Amniotic epithelial cell (primary cell): ENCODE measurements at regions not wholly inside any gene's neighbourhood (a gene's known extent, or its start where the extent isn't known, plus 50 kb on each side); places are given as distances from the start of the nearest gene placed in this dataset.

ENCODE experiments used
- DNase-seq: peaks from one replicate; pipeline ENCODE4 v3.0.0-alpha.2; 2010; ENCODE audit warnings: low read depth

DNA sequence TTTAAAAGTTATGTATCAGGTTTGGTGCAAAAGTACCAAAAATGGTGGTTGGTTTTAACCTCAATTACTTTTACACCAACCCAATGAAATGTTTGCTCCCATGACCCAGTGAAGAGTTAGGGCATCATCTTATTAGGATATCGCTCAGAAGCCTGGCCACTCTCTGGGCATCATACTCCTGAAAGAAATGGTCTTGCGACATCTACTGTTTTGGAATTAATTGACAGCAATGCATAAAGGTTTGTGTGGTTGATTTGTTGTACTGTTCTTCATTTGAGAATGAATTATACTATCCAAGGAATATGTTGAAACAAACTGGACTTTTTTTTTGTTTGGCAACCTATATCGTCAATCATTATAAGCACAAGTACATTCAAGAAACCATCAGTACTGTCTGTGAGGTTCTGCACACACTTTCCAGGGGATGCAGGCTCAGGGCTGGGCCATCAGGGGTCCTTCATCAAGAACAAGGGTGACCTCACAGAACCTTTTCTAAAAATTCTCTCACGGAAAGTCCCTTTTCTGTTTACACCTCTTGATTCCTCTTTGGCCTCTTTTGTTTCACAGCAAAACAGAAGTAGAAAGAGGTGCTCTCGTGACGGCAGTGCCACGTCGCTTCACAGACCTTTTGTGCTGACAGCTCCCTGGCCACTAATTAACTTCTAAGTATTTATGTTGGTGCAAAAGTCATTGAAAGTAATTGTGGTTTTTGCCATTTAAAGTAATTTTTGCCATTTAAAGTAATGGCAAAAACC lies 117.2 kb upstream of the KLF6 start:
- DNase-seq = peak; percentile 21

DNA sequence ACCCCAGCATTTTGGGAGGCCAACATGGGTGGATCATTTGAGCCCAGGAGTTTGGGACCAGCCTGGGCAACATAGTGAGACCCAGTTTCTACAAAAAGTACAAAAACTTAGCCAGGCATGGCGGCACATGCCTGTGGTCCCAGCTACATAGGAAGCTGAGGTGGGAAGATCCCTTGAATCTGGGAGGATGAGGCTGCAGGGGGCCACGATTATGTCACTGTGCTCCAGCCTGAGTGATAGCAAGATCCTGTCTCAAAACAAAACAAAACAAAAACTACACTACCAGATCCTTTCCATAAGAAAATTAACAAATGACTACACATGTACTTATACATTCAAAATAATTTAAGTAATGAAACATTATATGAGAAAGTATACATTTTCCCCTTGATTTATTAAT lies 116.4 kb upstream of the KLF6 start:
- DNase-seq = no peak

DNA sequence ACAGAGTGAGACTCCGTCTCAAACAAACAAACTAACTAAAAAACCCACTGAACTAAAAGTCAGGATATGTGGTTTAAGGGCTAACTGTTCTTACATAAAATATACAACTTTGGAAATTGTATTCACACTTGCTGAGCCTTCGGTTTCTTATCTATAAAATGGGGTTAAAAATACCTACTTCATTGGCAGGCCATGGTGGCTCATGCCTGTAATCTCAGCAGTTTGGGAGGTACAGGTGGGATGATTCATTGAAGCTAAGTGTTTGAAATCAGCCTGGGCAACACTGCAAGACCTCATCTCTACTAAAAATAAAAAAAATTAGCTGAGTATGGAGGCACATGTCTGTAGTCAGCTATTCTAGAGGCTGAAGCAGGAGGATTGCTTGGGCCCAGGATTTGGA lies 115.4 kb upstream of the KLF6 start:
- DNase-seq = no peak

DNA sequence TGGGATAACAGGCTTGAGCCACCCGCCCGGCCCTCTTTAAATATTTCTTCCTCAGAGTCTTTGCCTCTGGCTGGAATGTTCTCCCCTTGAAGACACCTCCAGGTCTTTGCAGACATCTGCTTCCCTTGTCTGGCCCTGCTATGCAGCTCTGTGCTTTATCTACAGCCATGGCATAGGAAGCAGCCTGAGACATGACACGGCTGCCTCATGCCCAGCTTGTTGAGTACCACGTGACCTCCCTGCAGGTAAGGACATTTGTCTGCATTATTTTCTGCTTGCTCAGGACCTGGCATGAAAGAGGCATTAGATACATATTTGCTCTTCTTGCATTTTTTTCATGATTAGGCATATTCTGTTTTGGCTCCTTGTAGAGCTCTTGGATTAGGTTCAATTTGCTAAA lies 113.8 kb upstream of the KLF6 start:
- no peak for DNase-seq

DNA sequence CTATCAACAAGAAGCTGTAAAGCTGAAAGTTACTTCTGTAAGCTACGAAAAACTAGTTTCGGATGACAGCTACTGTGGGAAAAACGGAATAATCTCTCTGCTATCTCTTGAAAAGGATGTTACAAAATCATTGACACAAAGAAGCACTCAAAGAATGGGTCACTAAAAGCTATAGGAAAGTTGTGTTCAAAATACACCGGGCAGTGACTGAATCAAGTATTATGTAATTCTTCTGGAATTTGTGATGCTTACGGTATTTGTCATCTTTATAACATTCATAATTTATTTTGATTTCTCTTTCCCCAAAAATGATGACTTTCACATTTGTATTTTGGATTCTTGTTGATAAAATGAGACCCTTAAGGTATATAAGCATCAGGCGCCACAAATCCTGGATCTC lies 112.1 kb upstream of the KLF6 start:
- peak; percentile 74 for DNase-seq

DNA sequence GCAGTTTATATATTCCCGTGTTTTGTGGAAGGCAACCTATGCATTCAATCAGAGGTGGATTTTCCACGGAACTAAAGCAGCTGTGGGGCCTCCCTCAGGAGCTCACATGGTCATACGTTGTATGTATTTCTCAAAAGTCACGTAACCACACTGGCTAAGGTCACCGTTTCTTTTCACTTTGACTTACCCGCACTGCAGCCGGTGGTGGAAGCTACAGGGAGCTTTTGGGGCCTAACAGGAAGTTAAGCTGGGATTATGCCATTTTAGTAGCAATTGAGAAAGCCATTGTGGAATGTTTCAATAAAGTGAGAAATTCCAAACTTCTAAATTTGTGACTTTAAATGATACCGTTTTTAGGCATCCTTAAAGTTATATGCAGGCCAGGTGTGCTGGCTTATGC lies 111.2 kb upstream of the KLF6 start:
- DNase-seq = no peak

DNA sequence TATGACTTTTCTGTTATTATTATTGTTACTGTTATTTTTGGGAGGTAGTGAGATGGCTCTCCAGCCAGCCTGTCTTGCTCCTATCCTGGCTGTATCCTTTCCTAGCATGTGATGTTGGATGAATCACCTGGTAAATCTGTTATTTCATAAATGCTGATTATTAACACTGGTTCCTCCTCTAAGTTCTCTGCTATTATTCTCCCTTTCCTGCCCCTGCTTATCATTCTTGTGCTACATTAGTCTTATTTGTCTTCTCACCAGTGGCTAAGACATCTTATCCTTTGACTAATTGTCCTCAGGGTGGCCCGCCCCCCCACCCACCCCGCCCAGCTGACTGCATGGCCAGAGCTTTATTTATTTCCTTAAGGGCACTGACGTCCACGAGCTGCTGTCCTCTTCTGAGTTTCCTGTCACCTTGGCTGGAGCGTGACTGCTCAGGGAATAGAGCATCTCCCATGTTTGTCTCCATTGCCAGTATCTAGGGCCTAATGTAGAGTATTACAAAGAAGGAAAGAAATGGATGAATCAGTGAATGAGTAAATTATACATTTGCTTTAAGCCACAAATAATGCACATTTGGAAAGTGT lies 110.1 kb upstream of the KLF6 start:
- DNase-seq = peak; percentile 89

DNA sequence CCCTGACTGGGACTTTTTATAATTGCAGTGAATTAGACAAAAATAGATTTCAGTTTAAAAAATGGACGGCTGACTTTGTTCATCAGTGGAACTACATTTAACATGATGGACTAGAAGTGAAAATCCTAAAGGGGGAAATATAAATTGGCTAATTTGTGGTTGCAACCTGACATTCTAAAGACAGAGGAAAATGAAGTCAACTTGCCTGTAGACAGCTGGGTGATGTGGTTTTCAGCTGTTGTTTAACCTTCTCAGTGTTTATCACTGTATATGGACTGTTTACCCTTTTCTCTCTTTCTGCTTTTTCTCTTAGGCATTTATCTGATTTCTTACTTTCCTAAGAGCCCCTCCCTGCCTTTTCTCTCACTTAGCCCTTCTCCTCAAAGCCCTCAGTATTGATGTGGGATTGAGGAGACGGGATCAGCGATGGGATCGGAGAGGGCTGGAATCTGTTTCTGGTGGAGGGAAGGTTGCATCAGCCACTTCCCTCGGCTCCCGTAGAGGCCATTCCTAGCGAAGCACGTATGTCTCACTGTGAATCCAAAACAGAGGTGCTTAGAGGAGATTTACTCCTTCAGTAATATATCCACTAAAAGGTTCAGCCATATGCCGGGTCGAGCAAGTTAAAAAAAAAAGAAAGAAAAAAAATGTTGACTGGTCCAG lies 109.0 kb upstream of the KLF6 start:
- peak; percentile 64 for DNase-seq

DNA sequence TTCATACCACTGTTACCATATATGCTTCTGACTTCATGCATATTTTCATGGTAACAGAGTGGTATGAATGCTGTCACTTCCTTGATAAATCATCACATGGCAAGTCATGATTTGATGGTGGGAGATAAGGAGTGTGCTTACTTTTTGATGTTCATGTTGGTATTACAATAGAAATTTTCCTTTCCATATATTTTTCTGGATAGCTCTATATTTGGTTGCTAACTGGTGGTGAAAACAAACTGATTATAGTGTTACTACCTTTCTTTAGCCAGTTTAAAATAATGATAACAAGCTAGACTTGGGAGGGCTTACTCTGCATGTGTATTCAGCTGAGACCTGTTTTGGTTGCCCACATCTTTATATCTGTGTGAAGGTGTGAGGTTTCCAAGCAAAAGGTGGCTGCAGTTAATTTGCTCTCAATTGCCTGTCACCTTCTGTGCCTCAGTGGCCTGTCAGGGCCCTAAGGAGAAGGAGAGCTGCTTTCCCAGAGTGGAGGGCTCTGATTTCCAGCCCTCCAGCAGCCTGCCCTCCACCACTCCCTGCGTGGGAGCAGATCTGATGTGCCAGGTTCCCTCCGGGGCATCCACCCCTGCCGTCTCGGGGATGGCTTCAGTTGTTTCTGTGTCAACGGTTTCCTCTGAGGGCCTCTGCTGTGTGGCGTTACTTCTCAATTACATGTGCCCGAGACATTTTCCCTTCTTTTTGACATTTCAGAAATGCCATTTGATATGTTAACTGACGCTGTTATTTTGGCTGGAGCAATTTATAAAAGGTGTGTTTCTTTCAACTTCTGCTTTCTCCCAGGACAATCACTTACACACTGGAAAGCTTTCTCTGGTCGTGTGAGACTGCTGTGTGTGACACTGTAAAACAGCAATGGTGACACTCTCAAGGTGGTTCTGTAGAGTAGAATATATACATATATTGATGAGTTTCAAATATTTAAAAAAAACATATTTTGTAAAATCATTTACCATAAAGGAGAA lies 107.7 kb upstream of the KLF6 start:
- peak; percentile 51 for DNase-seq

DNA sequence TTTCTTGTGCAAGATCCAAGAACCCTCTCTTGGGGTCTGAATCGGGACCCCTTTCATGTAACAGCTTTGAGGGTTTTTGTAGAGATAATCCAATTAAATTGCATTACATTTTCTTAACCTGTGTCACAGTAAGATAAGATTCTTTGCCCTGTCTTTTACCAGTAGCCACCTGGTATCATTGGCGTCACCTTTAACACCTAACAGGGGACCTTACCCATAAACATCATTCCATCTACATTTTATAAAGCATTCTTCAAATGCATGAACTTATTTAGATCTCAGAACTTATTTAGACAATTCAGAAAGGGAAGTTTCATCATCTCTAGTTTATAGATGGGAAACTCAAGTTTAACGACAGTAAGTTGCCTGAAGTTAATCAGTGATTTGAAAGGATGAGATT lies 106.4 kb upstream of the KLF6 start:
- DNase-seq = no peak

DNA sequence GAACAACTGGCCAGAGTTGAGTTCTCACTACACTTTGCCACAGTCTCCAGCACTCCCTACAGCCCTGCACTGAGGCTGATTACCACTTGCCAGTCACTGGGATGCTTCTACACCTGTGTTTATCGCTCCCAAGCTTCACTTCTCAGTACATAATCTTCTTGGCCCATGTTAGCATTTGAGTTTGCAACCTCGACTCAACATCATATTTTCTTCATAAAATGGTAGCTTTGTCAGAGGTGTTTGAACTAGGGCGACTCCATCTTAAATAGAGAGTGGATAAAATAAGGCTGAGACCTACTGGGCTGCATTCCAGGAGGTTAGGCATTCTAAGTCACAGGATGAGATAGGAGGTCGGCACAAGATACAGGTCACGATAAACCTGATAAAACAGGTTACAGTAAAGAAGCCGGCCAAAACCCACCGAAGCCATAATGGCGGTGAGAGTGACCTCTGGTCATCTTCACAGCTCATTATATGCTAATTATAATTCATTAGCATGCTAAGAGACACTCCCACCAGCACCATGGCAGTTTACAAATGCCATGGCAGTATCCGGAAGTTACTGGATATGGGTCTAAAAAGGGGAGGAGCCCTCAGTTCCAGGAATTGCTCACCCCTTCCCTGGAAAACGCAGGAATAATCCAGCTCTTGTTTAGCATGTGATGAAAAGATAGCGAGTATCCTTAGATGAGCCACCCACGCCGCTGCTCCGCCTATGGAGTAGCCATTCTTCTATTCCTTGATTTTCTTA lies 105.8 kb upstream of the KLF6 start:
- no peak for DNase-seq

DNA sequence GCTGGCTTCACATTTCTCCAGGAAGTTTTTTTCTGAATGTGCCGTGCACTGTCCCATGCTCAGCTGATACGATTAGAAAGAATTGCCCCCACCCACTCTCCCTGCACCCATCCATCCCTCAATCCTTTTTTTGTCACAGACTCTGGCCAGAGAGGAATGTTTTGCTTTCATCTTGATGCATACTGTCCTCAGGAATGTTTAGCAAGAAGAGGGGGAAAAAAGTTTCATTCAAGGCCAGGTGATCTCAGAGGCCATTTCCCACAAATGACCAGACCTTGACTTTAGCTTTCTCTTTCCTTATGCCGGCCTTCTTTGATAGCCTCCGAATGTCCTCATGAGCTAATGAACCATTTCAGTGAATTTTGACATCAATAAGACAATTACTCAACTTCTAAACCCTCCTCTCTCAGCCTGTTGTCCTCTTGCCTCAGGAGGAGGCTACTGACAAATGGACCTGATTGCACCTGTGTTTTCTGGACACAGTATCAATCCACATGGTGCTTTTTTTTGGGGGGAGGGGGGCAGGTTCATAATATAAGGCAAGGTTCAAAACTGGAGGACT lies 105.0 kb upstream of the KLF6 start:
- peak; percentile 85 for DNase-seq

DNA sequence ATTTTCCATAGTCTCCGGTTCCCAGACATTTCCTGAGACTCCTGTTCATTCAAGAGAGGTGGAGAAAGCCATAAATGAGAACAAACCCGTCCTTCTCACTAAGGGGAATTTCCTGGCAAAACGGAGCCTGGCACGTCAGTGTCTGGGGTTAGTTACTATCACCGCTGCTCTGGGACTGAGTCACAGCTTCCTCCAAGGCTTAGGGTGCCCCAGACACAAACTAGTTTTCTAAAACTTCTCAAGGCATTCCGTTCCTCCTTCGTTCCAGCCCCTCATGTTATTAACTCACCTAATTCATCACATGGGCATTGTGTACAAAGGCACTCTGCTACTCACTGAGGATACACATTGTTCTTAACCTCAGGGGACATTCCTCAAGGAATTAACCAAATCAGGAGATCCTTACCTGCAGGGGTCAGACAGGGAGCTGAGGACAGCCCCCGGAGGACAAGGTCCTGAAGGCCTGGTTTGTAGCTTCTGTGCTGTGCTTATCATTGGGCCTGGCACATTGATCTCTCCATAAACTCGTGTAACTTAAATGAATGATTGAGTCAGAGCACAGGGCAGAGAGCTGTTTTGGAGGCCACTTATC lies 103.0 kb upstream of the KLF6 start:
- DNase-seq = peak; percentile 94

DNA sequence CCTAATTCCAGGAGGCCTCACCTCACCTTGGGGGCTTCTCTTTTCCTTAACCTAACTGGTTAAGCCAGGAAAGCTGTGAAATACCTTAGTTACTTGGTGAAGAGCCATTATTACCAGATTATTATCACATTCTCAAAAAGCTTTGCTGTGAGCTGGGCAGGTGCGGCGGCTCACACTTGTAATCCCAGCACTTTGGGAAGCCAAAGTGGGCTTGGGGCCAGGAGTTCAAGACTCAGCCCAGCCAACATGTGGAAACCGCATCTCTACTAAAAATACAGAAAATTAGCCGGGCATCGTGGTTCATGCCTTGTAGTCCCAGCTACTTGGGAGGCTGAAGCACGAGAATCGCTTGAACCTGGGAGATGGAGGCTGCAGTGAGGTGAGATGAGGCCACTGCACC lies 102.4 kb upstream of the KLF6 start:
- DNase-seq = peak; percentile 35

DNA sequence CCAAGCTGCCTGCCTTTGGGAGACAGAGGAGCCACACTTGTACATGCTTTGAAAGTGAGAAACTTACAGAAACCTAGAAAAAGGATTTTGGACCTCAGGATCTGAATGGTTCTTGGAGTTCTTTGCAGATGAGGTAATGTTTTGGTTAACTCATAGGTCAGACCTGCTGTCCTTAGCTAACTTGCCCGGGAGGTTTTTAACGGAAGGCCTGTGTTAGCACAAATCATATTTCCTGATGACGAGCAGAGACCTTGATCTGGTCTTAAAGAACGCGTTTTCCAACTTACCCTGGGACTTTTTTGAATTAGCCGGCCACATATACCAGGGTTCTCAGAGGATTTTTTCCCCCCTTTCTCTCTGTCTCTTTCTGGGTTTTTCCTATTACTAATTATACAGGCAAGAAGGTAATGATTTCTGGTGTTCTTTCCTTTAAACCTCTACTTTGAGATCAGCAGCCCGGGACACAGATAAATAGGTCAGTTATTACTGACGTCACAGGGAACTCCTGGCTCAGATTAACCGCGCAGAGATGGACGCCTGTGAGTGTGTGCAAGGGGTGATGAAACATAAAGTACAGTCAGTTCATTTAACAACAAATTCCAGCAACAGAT lies 101.7 kb upstream of the KLF6 start:
- peak; percentile 97 for DNase-seq

DNA sequence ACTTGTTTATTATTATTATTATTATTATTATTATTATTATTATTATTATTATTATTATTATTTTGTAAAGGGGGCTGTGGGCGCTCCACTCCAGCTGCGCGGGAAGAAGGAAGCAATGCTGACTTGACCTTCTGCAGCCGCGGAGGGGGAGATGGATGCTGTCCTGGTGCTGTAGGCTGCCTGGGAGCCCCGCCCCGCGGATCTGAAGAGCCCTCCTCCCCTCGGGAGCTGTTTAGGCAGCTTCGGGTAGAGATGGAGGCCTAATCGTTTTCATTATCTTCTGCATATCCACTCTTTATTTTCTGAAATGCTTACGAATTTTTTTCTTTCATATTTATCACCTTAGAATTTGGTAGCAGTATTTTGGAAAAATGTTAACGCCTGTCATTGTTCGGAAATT lies 101.2 kb upstream of the KLF6 start:
- peak; percentile 62 for DNase-seq

DNA sequence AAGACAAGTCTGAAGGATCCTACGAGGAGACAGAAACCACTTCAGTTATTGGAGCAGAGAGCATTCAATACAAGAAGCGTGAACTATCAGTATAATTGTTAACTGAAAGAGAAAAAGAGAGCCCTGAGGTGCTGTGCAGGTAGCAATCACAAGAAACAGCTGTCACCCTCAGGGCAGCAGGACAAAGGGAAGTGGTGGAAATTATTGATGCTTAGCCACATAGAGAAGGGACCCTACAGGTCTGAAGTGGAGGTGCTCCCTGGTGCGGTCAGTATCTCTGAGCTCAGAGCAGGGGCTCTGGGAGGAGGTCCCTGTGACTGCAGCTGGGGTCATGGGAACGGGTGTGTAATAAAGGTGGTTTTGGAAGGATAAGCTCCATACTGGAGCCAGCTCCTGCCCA lies 97.8 kb upstream of the KLF6 start:
- no peak for DNase-seq

DNA sequence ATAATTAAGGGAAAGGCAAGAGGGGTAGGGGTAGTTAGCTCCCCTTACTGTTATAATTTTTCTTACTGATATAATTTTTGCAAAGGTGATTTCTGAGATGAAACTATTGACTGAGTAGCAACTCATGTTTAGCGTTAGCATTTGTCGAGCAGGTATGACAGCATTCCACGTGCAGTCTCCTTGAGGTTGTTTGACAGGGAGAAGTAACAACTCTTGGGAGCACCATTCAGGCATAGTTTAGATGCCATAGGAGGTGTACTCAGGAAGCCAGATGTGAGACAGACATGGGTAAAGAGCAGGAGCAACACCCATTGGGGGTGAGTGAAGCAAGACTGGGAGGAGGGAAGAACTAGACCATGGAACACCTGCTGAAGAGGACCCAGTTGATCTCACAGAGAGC lies 96.6 kb upstream of the KLF6 start:
- DNase-seq = no peak

DNA sequence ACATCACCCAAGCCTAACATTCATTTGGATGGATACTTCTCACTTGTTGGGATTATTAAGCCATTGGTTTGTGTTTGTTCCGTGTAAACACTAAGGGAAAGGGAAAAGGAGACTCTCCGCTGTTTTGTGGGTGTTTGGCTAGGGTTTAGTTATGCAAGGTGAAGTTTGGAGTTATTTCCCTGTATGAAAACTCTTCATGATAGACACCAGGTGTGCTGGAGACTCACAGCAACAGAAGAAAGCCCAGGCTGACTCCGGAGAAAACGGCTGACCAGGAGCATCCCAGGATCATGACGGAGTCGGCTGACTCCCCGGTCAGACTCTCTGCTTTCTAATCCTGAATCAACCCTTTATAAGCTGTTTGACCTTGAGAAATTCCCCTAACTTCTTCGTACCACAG lies 94.1 kb upstream of the KLF6 start:
- DNase-seq = peak; percentile 65

DNA sequence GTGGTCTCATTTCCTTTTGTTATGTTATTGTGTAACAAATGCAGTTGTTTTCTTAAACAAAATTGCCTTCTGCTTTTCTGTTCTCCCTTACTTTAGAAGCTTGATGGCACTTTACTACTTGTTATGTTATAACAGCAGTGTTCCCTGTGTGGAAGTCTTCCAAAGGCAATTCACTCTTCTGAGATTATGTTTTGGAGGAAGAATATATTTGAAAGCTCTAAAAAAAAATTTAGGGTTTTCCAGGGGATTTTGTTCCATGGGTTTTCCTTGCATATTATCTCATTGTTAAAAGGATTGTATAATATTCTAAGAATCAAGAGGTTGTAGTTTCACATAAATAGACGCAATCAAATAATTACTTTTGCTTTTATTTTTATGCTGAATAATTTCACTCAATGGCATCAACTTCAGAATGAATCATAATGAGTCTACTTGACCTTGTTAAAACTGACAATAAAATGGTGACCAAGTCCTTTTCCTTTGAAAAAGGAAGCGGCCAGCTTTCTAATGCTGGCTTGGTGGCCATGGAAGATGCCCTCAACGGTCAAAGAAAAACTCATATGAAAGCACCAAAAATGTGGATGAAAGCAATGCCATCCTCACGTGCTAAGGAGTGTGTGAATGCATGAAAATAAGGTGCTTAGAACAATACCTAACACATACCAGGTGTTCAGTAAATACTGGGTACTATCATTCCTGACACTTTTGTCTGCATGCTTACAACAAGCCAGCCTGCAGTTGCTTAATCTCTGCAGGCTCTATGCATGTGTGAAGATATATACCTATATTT lies 92.4 kb upstream of the KLF6 start:
- no peak for DNase-seq
